Type B pancreatic cell (in vitro differentiated cells): ENCODE measurements at regions not wholly inside any gene's neighbourhood (a gene's known extent, or its start where the extent isn't known, plus 50 kb on each side); places are given as distances from the start of the nearest gene placed in this dataset.

Experiments
- DNase-seq: peaks from one replicate; pipeline ENCODE4 v3.0.0; 2021; ENCODE audit warnings: mixed read lengths; ENCODE audit not compliant: unreplicated experiment; ENCODE audit errors: extremely low spot score
- H3K27ac Mint-ChIP-seq: 2 replicates; pipeline ENCODE4 v1.8.0; 2021; ENCODE audit warnings: mild to moderate bottlenecking, mixed read lengths
- H3K27me3 Mint-ChIP-seq: 2 replicates; pipeline ENCODE4 v1.8.0; 2021; ENCODE audit warnings: mixed read lengths
- H3K36me3 Mint-ChIP-seq: 2 replicates; pipeline ENCODE4 v1.8.0; 2021; ENCODE audit warnings: mixed read lengths
- H3K4me1 Mint-ChIP-seq: one replicate; pipeline ENCODE4 v1.8.0; 2021; ENCODE audit warnings: mixed read lengths; ENCODE audit not compliant: unreplicated experiment
- H3K4me3 Mint-ChIP-seq: 2 replicates; pipeline ENCODE4 v1.8.0; 2021; ENCODE audit warnings: mild to moderate bottlenecking, mixed read lengths
- H3K9me3 Mint-ChIP-seq: 2 replicates; pipeline ENCODE4 v1.8.0; 2021; ENCODE audit warnings: mixed read lengths
- CTCF ChIP-seq: fragments of 200-600 bp; sonication (generic); conservative IDR thresholded peaks from 2 replicates; pipeline ENCODE4 v1.5.0; 2021; ENCODE audit warnings: antibody characterized with exemption, mild to moderate bottlenecking

GRCh38 chr18:77392321-77392720 lies 142.7 kb downstream of the GALR1 start:
- Mint-ChIP-seq H3K9me3 (no peaks in the 10 kb centered on the region), H3K4me3 (no peak overlapping the region), H3K36me3 (no peaks in the 10 kb centered on the region), H3K4me1 (no peaks in the 10 kb centered on the region), H3K27me3 (no peaks in the 10 kb centered on the region), H3K27ac (no peak overlapping the region)
- DNase-seq = no peak
- TF ChIP-seq CTCF = no peak

- no peak for TF ChIP-seq CTCF
- no peaks in the 10 kb centered on the region for H3K27me3 Mint-ChIP-seq
- no peak overlapping the region for H3K27ac Mint-ChIP-seq
- H3K9me3 Mint-ChIP-seq = no peaks in the 10 kb centered on the region
- H3K4me1 Mint-ChIP-seq = no peaks in the 10 kb centered on the region
- no peaks in the 10 kb centered on the region for H3K36me3 Mint-ChIP-seq
- no peak overlapping the region for H3K4me3 Mint-ChIP-seq
- no peak for DNase-seq
Measured at GRCh38 chr18:77393519-77393918, 143.9 kb downstream of the GALR1 start.

DNA sequence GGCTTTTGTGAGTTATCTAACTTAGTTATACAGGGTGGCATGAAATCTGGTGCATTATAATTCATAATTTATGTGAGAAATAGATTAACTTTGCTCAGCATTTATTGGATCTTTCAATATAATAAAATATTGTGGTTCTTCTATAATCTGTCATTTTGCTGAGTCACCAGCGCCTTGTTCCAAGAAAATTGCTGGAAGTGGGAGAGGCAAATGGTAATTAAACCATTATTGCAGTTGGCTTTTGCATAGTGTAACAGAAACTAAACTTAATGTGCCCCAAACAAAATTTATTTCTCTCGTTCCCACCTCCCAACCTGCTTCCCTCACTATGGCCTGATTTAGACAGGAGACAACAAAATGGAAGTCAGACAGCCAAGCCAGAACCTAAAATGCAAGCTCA lies 146.3 kb downstream of the GALR1 start:
- Mint-ChIP-seq H3K4me1 (no peaks in the 10 kb centered on the region), H3K9me3 (no peaks in the 10 kb centered on the region)

DNA sequence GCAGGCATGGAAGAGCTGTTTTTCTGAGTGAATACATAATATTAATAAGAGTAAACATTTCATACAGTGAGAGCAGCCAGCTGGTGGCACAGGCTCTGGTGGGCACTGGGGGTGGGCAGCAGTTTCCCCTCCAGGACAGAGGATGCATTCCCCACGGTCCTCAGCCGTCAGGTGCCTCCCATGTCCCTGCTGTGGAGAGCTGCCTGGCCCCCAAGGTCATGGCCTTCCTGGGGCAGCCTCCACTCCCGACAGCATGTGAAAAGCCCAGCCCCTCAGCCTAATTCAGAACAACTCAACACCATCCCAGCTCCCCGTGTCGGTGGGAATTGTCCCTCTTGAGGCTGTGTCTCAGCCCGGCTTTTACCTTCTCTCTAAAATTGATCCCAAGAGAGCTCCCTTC lies 147.4 kb downstream of the GALR1 start:
- H3K27me3 Mint-ChIP-seq = no peaks in the 10 kb centered on the region
- no peak for TF ChIP-seq CTCF
- H3K36me3 Mint-ChIP-seq = no peaks in the 10 kb centered on the region
- no peak overlapping the region for H3K27ac Mint-ChIP-seq
- no peaks in the 10 kb centered on the region for H3K4me1 Mint-ChIP-seq
- no peaks in the 10 kb centered on the region for H3K9me3 Mint-ChIP-seq
- DNase-seq = no peak
- H3K4me3 Mint-ChIP-seq = no peak overlapping the region

More for the DNA sequence above, 146.3 kb downstream of the GALR1 start:
- no peak for TF ChIP-seq CTCF
- no peak for DNase-seq
- Mint-ChIP-seq H3K27ac (no peak overlapping the region), H3K36me3 (no peaks in the 10 kb centered on the region), H3K4me3 (no peak overlapping the region), H3K27me3 (no peaks in the 10 kb centered on the region)

- H3K4me1 Mint-ChIP-seq = no peaks in the 10 kb centered on the region
- no peak for DNase-seq
Measured at GRCh38 chr18:77397617-77398016, 148.0 kb downstream of the GALR1 start.

More at GRCh38 chr18:77397617-77398016, 148.0 kb downstream of the GALR1 start:
- H3K27ac Mint-ChIP-seq = no peak overlapping the region
- H3K27me3 Mint-ChIP-seq = no peaks in the 10 kb centered on the region
- H3K36me3 Mint-ChIP-seq = no peaks in the 10 kb centered on the region
- no peak overlapping the region for H3K4me3 Mint-ChIP-seq
- no peaks in the 10 kb centered on the region for H3K9me3 Mint-ChIP-seq
- TF ChIP-seq CTCF = no peak
